ENCODE measurements at regions not wholly inside any gene's neighbourhood (a gene's known extent, or its start where the extent isn't known, plus 50 kb on each side); places are given as distances from the start of the nearest gene placed in this dataset.
A peak's percentile ranks its signal among the peaks of the same experiment; 100 is the strongest.
"Not testable (repeated sequence)": the region's sequence is repeated elsewhere in the genome, so short reads cannot be mapped to it uniquely, and the experiment has no call there.

DNA sequence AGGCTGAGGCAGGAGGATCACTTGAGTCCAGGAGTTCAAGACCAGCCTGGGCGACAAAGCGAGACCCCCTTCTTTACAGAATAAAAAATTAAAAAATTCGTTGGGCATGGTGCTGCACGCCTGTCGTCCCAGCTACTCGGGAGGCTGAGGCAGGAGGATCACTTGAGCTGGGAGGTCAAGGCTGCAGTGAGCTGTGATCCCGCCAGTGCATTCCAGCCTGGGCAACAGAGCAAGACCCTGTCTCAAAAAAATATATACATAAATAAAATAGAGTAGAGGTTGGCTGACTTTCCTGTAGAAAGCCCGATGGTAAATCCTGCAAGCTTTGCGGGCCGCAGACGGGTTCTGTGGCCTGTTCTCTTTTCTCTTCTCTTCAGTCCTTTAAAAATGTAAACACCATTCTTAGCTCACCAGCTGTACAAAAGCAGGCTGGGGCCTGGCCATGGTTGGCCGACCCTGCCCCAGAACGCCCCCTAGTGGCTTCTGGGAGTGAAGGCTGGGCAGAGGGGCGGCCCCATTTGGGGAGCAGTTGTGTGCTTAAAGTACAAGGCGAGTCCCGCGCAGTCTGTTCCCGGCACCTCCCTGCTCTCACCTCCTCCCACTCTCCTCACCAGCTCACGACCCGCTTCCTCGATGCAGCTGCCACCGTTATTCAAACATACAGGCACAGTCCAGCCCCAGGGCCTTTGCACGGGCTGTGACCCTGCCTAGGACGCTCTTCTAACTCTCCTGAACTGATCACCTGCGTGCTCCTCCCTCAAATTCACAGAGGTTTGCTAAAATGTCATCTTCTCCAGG lies 109.5 kb downstream of the CRLF3 start:
- not testable (repeated sequence) for H3K36me3 Mint-ChIP-seq (ENCODE audit: low read depth); H3K27me3 Mint-ChIP-seq (ENCODE audit: low read depth); H3K27ac Mint-ChIP-seq (ENCODE audit: unreplicated experiment); H3K9me3 Mint-ChIP-seq
- DNase-seq (ENCODE audit: low read depth, low spot score), result peak; percentile 52
- Mint-ChIP-seq H3K4me3 (peak overlapping the region; percentile 83), H3K4me1 (peaks cover 22% of the 10 kb centered on the region)
- TF ChIP-seq, protein P1, sequence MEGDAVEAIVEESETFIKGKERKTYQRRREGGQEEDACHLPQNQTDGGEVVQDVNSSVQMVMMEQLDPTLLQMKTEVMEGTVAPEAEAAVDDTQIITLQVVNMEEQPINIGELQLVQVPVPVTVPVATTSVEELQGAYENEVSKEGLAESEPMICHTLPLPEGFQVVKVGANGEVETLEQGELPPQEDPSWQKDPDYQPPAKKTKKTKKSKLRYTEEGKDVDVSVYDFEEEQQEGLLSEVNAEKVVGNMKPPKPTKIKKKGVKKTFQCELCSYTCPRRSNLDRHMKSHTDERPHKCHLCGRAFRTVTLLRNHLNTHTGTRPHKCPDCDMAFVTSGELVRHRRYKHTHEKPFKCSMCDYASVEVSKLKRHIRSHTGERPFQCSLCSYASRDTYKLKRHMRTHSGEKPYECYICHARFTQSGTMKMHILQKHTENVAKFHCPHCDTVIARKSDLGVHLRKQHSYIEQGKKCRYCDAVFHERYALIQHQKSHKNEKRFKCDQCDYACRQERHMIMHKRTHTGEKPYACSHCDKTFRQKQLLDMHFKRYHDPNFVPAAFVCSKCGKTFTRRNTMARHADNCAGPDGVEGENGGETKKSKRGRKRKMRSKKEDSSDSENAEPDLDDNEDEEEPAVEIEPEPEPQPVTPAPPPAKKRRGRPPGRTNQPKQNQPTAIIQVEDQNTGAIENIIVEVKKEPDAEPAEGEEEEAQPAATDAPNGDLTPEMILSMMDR (conservative IDR thresholded peaks at IDR 0.05), result peak; percentile 69

DNA sequence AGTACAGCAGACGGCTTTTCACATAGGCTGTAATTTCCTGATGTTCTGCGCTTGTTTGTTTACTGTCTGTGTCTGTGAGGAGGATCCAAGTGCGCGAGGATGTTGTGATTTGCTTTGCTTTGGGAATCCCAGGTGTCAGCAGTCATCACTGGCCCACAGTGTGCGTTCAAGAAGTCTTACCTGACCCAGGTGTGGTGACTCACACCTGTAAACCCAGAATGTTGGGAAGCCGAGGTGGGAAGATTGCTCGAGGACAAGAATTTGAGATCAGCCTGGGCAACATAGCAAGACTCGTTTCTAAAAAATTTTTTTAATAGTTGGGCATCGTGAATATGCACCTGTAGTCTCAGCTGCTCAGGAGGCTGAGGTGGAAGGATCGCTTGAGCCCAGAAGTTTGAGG lies 110.7 kb downstream of the CRLF3 start:
- DNase-seq (ENCODE audit: low read depth, low spot score); H3K27me3 Mint-ChIP-seq (ENCODE audit: low read depth); H3K27ac Mint-ChIP-seq (ENCODE audit: unreplicated experiment); H3K36me3 Mint-ChIP-seq (ENCODE audit: low read depth); H3K9me3 Mint-ChIP-seq: not testable (repeated sequence)
- H3K4me1 Mint-ChIP-seq, result peaks cover 18% of the 10 kb centered on the region
- peak overlapping the region; percentile 86 for H3K4me3 Mint-ChIP-seq

DNA sequence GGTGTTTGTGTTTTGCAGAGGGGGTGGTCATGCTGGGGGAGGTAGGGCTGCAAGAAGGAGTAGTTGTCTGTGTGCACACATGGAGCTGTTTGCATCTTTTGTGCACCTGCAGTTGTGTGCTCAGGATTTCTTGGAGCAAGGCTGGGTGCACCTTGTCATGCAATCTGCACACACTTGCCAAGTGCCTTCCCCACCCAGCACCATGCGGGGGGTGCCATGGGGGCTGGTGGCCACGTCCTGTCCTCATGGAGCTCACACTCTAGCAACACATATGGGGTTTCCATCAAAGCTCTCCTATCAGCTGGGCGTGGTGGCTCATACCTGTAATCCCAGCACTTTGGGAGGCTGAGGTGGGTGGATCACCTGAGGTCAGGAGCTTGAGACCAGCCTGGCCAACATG lies 111.6 kb downstream of the CRLF3 start:
- not testable (repeated sequence) for H3K36me3 Mint-ChIP-seq (ENCODE audit: low read depth); DNase-seq (ENCODE audit: low read depth, low spot score); H3K27me3 Mint-ChIP-seq (ENCODE audit: low read depth); H3K27ac Mint-ChIP-seq (ENCODE audit: unreplicated experiment); H3K9me3 Mint-ChIP-seq
- peak overlapping the region; percentile 67 for H3K4me3 Mint-ChIP-seq
- peaks cover 26% of the 10 kb centered on the region for H3K4me1 Mint-ChIP-seq

DNA sequence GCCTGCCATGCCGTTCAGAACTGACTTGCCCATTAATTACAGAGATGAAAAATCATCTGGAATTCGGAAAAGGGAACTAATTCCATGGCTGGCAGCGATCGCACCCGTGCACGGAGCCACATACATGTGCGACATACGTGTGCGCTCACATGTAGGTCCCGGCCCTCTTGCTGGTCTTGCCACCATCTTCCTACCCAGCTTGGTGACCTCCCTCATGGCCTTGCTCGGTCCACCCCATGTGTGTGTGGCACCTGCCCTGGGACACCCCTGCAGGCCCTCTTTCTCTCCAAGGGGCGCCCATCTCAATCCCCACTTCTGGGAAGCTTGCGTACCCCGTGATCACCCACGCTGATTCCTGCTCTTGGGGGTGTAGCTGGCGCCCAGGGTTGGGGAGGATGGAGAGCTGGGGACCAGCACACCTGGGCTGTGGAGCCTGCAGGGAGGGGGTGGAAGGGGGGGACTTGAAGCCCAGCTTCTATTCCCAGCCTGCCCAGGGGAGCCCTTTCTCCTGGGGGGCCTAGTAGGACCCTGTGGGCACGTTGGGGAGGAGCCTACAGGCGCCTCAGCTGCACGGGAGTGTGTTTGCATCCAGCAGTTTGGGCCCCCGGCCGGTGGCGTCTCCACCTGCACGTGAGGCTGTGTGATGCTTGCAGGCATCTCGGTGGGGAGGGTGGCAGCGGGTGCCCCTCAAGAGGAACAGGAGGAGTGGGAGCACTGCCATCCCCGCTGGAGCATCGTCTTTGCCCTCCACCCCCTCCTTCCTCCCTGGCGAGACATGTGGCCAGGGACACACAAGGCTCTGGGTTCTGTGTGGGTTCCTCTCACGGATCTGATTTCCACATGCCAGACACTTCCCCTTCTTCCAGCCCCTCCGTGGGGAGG lies 112.6 kb downstream of the CRLF3 start:
- not testable (repeated sequence) for H3K9me3 Mint-ChIP-seq; DNase-seq (ENCODE audit: low read depth, low spot score); H3K36me3 Mint-ChIP-seq (ENCODE audit: low read depth); H3K27me3 Mint-ChIP-seq (ENCODE audit: low read depth); H3K27ac Mint-ChIP-seq (ENCODE audit: unreplicated experiment)
- peaks cover 36% of the 10 kb centered on the region for H3K4me1 Mint-ChIP-seq
- peak overlapping the region; percentile 95 for H3K4me3 Mint-ChIP-seq

DNA sequence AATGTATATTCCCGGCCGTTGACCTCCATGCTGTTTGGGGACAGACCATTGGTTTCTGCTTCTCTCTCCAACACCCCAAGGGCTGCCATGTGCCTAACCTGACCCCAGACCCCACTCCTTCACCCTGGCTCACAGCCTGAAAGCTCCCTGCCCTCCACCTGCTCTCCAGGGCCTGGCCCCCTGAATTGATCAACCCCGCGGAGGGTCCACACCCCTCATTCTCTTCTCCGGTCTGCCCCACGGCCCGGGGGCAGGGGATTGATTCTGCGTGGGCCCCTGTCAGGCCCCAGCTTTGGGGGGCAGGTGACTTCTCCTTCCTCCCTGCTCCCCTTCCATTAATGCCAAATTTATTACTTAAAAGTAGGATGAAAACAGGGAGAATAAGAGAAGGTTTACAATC lies 113.3 kb downstream of the CRLF3 start:
- Mint-ChIP-seq H3K27ac (ENCODE audit: unreplicated experiment) (peak overlapping the region; percentile 98), H3K4me3 (peak overlapping the region; percentile 95), H3K4me1 (peaks cover 39% of the 10 kb centered on the region)
- H3K27me3 Mint-ChIP-seq (ENCODE audit: low read depth); H3K36me3 Mint-ChIP-seq (ENCODE audit: low read depth); DNase-seq (ENCODE audit: low read depth, low spot score); H3K9me3 Mint-ChIP-seq: not testable (repeated sequence)

DNA sequence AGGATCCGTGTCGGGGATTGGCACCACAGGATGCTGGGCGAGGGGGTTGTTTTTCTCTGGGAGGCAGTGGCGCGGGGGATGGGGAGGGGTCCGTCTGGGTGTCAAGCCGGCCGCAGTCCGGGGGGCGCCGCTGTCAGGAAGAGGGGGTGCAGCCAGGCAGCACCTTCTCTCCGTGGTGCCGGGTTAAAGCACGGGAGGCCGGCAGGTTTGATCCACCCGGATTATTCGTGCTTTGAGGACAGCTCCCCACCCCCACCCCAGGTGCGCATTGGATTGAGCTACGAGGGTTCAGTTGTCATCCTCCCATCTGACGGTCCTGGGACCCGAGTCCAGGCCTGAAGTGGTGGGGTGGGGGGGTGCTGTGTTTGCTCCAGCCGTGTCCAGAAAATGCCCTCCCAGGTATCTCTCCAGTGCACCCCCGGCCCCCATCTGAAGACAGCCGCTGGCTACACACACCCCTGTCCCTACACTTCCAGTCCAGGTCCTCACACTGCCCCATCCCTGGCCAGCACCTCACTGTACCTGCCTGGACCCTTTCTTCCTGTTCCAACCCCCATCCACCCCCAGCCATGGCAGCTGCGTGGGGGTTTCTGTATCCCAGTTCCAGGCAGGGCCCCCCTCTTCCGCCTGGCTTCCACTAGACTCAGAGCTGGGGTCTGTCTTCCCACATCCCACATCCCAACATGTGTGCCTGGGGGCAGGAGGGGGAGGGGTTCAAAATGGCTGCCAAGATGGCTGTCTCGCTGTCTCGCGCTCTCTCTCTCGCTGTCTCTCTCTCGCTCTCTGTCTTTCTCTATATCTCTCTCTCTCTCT lies 114.0 kb downstream of the CRLF3 start:
- not testable (repeated sequence) for DNase-seq (ENCODE audit: low read depth, low spot score); H3K9me3 Mint-ChIP-seq; H3K36me3 Mint-ChIP-seq (ENCODE audit: low read depth); H3K27me3 Mint-ChIP-seq (ENCODE audit: low read depth)
- Mint-ChIP-seq H3K27ac (ENCODE audit: unreplicated experiment) (peak overlapping the region; percentile 98), H3K4me3 (peak overlapping the region; percentile 95), H3K4me1 (peaks cover 38% of the 10 kb centered on the region)

DNA sequence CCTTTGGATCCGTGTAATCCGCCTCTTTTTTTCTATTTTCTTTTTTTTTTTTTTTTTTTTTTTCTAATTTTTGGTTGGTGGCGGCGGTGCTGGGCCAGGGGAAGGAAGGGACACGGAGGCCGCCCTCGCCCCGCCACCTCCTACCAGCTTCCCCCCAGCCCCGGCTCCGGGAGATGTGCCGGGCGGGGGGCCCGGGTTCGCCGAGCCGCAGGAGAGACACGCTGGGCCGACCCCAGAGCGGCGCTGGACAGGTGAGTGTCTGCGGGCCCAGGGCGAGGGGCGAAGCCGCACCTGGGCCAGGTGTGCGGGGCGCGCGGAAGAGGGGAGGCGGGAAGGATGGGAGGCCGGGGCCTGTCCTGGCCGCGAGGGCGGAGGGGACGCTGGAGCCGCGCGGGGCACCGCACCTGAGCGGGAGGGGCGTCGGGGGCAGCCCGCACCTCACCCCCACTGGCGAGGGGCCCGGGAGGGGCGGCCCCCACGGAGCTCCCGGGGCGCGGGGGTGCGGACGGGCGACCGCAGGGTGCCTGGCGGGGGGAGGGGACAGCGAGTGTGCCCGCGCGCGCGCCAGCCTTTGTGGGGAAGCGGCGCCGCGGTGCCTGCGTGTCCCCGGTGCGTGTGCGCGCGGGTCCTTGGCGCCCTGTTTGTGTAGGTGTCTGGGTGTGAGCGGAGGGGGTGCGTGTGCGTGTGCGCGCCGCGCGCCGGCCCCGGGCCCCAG lies 114.8 kb downstream of the CRLF3 start:
- H3K27ac Mint-ChIP-seq (ENCODE audit: unreplicated experiment); DNase-seq (ENCODE audit: low read depth, low spot score); H3K36me3 Mint-ChIP-seq (ENCODE audit: low read depth); H3K27me3 Mint-ChIP-seq (ENCODE audit: low read depth); H3K9me3 Mint-ChIP-seq: not testable (repeated sequence)
- Mint-ChIP-seq H3K4me3 (peak overlapping the region; percentile 95), H3K4me1 (peaks cover 34% of the 10 kb centered on the region)

DNA sequence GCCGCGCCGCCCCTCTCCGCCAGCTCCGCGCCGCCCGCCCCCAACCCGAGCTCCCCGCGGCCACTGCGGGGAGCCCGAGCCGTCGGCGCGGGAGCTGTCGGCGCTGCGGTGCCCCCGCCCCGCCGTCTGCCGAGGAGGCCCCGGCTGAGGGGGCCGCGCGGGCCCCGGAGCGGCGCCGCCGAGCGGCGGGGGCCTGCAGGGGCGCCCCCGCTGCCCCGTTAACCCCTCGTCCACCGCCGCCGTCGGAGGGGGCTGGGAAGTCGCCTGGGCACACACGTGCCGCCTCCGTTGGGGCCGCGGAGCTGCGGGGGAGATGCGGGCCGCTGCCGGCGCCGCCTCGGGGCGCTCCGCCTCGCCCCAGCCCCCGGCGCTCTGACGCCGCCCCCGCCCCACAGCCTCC lies 115.4 kb downstream of the CRLF3 start:
- not testable (repeated sequence) for DNase-seq (ENCODE audit: low read depth, low spot score); H3K27me3 Mint-ChIP-seq (ENCODE audit: low read depth); H3K36me3 Mint-ChIP-seq (ENCODE audit: low read depth); H3K4me3 Mint-ChIP-seq; H3K9me3 Mint-ChIP-seq; H3K27ac Mint-ChIP-seq (ENCODE audit: unreplicated experiment)
- peaks cover 34% of the 10 kb centered on the region for H3K4me1 Mint-ChIP-seq

DNA sequence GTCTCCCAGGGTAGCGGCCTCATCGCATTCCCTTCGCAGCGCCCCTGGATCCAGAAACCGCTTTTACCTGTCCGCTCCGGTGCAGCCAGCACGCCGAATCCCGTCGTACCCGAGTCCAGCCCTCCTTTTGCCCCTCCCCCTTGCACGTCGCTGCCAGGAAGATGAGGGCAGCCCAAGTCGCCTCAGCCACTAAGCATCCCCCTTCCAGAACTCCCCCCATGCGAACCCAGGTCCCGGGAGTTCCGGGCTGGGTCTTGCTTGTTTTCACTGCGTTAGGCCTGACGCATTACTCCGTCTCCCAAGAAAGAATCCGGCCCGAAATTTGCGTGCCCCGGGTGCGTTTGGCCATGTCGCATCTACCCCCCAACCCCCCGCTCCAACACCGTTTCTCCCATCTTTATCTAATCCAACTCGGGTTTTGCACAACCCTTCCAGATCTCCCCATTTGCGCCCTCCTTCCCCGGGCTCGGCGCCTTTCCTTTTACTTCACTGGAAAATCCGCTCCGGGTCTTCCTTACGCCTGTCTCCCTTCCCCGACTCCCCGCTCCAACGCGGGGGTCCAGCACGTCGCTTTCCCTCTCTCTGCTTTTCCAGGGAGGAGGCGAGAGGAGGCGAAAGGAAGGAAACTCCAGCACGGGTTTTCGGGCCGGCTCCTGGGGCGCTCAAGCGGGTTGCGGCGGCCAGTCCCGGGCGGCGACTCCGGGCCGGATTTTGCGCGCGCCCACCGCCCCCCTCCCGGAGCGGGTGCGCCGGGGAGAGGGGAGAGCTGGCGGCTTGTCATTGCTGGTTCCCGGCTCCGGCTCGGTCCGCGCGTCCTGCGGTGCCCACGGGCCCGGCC lies 116.0 kb downstream of the CRLF3 start:
- H3K36me3 Mint-ChIP-seq (ENCODE audit: low read depth); H3K9me3 Mint-ChIP-seq; H3K27me3 Mint-ChIP-seq (ENCODE audit: low read depth): not testable (repeated sequence)
- Mint-ChIP-seq H3K27ac (ENCODE audit: unreplicated experiment) (peak overlapping the region; percentile 99), H3K4me1 (peaks cover 34% of the 10 kb centered on the region), H3K4me3 (peak overlapping the region; percentile 99)
- peak; percentile 85 for DNase-seq (ENCODE audit: low read depth, low spot score)

DNA sequence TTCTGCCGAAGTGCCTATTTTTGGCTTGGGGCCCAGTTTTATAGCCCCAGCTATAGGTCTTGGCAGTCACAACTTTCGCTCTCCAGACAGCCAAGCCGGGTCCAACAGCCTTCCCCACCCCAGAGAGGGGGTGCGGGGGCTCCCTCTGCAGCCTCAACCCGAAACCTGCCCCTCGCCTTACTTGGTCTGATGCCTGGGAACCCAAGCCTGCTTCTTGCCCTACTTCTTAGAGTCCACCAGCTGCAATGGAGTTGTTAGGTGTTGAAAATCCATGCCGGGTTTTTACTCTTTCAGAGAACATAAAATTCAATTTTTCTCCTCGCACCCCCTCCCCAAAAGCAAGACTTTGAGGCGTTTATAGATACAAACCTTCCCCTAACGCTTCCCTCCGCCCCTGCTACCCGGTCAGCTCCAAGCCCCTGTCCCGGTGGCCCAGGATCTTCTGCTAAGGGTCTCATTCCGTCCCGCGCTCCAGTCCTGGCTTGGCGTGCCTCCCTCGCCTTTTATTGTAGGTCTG lies 116.7 kb downstream of the CRLF3 start:
- not testable (repeated sequence) for DNase-seq (ENCODE audit: low read depth, low spot score); H3K9me3 Mint-ChIP-seq
- peaks cover 34% of the 10 kb centered on the region for H3K4me1 Mint-ChIP-seq

More for the DNA sequence above, 116.7 kb downstream of the CRLF3 start:
- H3K36me3 Mint-ChIP-seq (ENCODE audit: low read depth); H3K27me3 Mint-ChIP-seq (ENCODE audit: low read depth): not testable (repeated sequence)
- Mint-ChIP-seq H3K4me3 (peak overlapping the region; percentile 99), H3K27ac (ENCODE audit: unreplicated experiment) (peak overlapping the region; percentile 99)

Data from neural crest cell (in vitro differentiated cells).